GM23338 (cell line): ENCODE measurements at regions not wholly inside any gene's neighbourhood (a gene's known extent, or its start where the extent isn't known, plus 50 kb on each side); places are given as distances from the start of the nearest gene placed in this dataset.

ENCODE experiments used
- ATAC-seq: fragments of 200-7000 bp; cut with Tn5 transposase; 3 replicates; pipeline ENCODE4 v1.9.1; 2020
- DNase-seq: peaks from one replicate; pipeline ENCODE4 v3.0.0-alpha.2; 2015; ENCODE audit warnings: low spot score
- H2AFZ ChIP-seq: fragments of 200-600 bp; sonication (generic); 2 replicates; pipeline ENCODE4 v1.8.0; 2016; ENCODE audit warnings: antibody characterized with exemption, mild to moderate bottlenecking, moderate library complexity
- H3F3A ChIP-seq: fragments of 200-600 bp; sonication (generic); replicated peaks from 2 replicates; pipeline ENCODE4 v1.8.0; 2017; ENCODE audit warnings: antibody characterized with exemption, mixed run types, low read depth
- H3K27ac ChIP-seq: fragments of 200-600 bp; sonication (generic); 2 replicates; pipeline ENCODE4 v1.6.1; 2016; ENCODE audit warnings: low read depth
- H3K27me3 ChIP-seq: fragments of 200-600 bp; sonication (generic); 2 replicates; pipeline ENCODE4 v1.8.0; 2016; ENCODE audit warnings: mild to moderate bottlenecking, mixed run types, moderate library complexity; ENCODE audit not compliant: insufficient read depth
- H3K36me3 ChIP-seq: fragments of 200-600 bp; sonication (generic); 2 replicates; pipeline ENCODE4 v1.8.0; 2016; ENCODE audit warnings: mild to moderate bottlenecking; ENCODE audit not compliant: insufficient read depth
- H3K4me1 ChIP-seq: fragments of 200-600 bp; sonication (generic); 2 replicates; pipeline ENCODE4 v1.8.0; 2016; ENCODE audit warnings: mild to moderate bottlenecking, moderate library complexity; ENCODE audit not compliant: insufficient read depth
- H3K4me2 ChIP-seq: fragments of 200-600 bp; sonication (generic); 2 replicates; pipeline ENCODE4 v1.7.1; 2017; ENCODE audit warnings: mixed run types
- H3K4me3 ChIP-seq: fragments of 200-600 bp; sonication (generic); 2 replicates; pipeline ENCODE4 v1.6.1; 2016; ENCODE audit warnings: mixed run types
- H3K79me2 ChIP-seq: fragments of 200-600 bp; sonication (generic); replicated peaks from 2 replicates; pipeline ENCODE4 v1.8.0; 2017; ENCODE audit warnings: mild to moderate bottlenecking; ENCODE audit not compliant: insufficient read depth
- H3K9me2 ChIP-seq: fragments of 200-600 bp; sonication (generic); 2 replicates; pipeline ENCODE4 v1.8.0; 2017; ENCODE audit not compliant: insufficient read depth
- H4K20me1 ChIP-seq: fragments of 200-600 bp; sonication (generic); replicated peaks from 2 replicates; pipeline ENCODE4 v1.8.0; 2017; ENCODE audit warnings: mild to moderate bottlenecking; ENCODE audit not compliant: insufficient read depth
- H3K27ac Mint-ChIP-seq: 2 replicates; pipeline ENCODE4 v1.8.0; 2020; ENCODE audit warnings: inconsistent platforms, mild to moderate bottlenecking, moderate library complexity, mixed read lengths
- H3K27me3 Mint-ChIP-seq: 3 replicates; pipeline ENCODE4 v1.8.0; 2022; ENCODE audit warnings: low read depth, mild to moderate bottlenecking, moderate library complexity, mixed read lengths, inconsistent platforms; ENCODE audit not compliant: insufficient read depth, poor library complexity
- H3K36me3 Mint-ChIP-seq: 3 replicates; pipeline ENCODE4 v1.8.0; 2021; ENCODE audit warnings: low read depth, mild to moderate bottlenecking, inconsistent platforms, moderate library complexity, mixed read lengths
- H3K4me1 Mint-ChIP-seq: 3 replicates; pipeline ENCODE4 v1.8.0; 2020; ENCODE audit warnings: mild to moderate bottlenecking, inconsistent platforms, mixed read lengths
- H3K4me3 Mint-ChIP-seq: 3 replicates; pipeline ENCODE4 v1.8.0; 2021; ENCODE audit warnings: moderate library complexity, mild to moderate bottlenecking, inconsistent platforms, mixed read lengths
- H3K9me3 Mint-ChIP-seq: 3 replicates; pipeline ENCODE4 v1.8.0; 2020; ENCODE audit warnings: moderate library complexity, mild to moderate bottlenecking, inconsistent platforms, mixed read lengths
- CREB1 ChIP-seq: fragments of 250-450 bp; sonication (Bioruptor Pico); IDR thresholded peaks from 2 replicates; pipeline ENCODE4 v1.5.0; 2020; ENCODE audit warnings: low read depth, mild to moderate bottlenecking, moderate library complexity
- CTCF ChIP-seq, 2 experiments: fragments of 200-600 bp in 1 of 2; sonication (generic) in 1 of 2; conservative IDR thresholded peaks; 2 replicates each; pipeline versions ENCODE4 v1.5.1 to v1.6.1; 2016 to 2017; ENCODE audit warnings: antibody characterized with exemption in 2 of 2, low read depth in 2 of 2, mild to moderate bottlenecking in 2 of 2, moderate library complexity in 1 of 2
- EZH2phosphoT487 ChIP-seq: fragments of 200-600 bp; sonication (generic); IDR thresholded peaks from one replicate; pipeline ENCODE4 v1.8.1; 2018; ENCODE audit warnings: antibody characterized with exemption; ENCODE audit not compliant: unreplicated experiment
- JUNB ChIP-seq: IDR thresholded peaks from one replicate; pipeline ENCODE4 v1.6.1; 2016; ENCODE audit warnings: antibody characterized with exemption; ENCODE audit not compliant: unreplicated experiment
- NANOG ChIP-seq: IDR thresholded peaks from 2 replicates; pipeline ENCODE4 v1.6.1; 2016; ENCODE audit warnings: antibody characterized with exemption, borderline replicate concordance
- REST ChIP-seq: IDR thresholded peaks from one replicate; pipeline ENCODE4 v1.6.1; 2018; ENCODE audit warnings: antibody characterized with exemption; ENCODE audit not compliant: unreplicated experiment
- STAT1 ChIP-seq: IDR thresholded peaks from one replicate; pipeline ENCODE4 v1.6.1; 2016; ENCODE audit warnings: antibody characterized with exemption; ENCODE audit not compliant: unreplicated experiment
- ZNF114 ChIP-seq: fragments of 250-450 bp; sonication (Bioruptor Pico); IDR thresholded peaks from 2 replicates; pipeline ENCODE4 v1.5.0; 2020; ENCODE audit warnings: mild to moderate bottlenecking, moderate library complexity
- ZNF331 ChIP-seq: fragments of 250-450 bp; sonication (Bioruptor Pico); IDR thresholded peaks from 2 replicates; pipeline ENCODE4 v1.5.0; 2020; ENCODE audit warnings: low read depth, mild to moderate bottlenecking, moderate library complexity
- ZNF462 ChIP-seq: fragments of 250-450 bp; sonication (Bioruptor Pico); IDR thresholded peaks from 2 replicates; pipeline ENCODE4 v1.5.0; 2020; ENCODE audit warnings: mild to moderate bottlenecking, moderate library complexity

- TF ChIP-seq REST (no peak), CTCF (conservative IDR thresholded peaks at IDR 0.05; ENCODE audit: low read depth in 2 of 2) (no peak), ZNF331 (CRISPR knock-in tag) (no peak), JUNB (no peak), ZNF114 (CRISPR knock-in tag) (no peak), CREB1 (no peak), EZH2phosphoT487 (no peak)
Observed at GRCh38 chr7:136056651-136057231, 79.6 kb upstream of the MTPN start (continued).

- no peaks in the 10 kb centered on the region for H3F3A ChIP-seq
- Mint-ChIP-seq H3K27ac (no peak overlapping the region), H3K27me3 (no peaks in the 10 kb centered on the region), H3K4me3 (no peak overlapping the region), H3K36me3 (no peaks in the 10 kb centered on the region), H3K4me1 (peaks cover 3% of the 10 kb centered on the region; the same call in 2 of the 3 replicates), H3K9me3 (no peaks in the 10 kb centered on the region)
- no peak overlapping the region for H3K4me2 ChIP-seq
- H3K27me3 ChIP-seq = no peaks in the 10 kb centered on the region
- H3K27ac ChIP-seq = no peak overlapping the region
- H3K9me2 ChIP-seq = 0 out of 2 replicates have a peak, but pooled peaks cover 4% of the 10 kb centered on the region
- no peak for ATAC-seq
- H3K36me3 ChIP-seq = no peaks in the 10 kb centered on the region
- no peaks in the 10 kb centered on the region for H4K20me1 ChIP-seq
- no peak for DNase-seq
- H3K79me2 ChIP-seq = no peaks in the 10 kb centered on the region
- H3K4me1 ChIP-seq = no peaks in the 10 kb centered on the region
- no peak overlapping the region for H2AFZ ChIP-seq
- H3K4me3 ChIP-seq = no peak overlapping the region
- TF ChIP-seq CREB1 (no peak), EZH2phosphoT487 (no peak), ZNF114 (CRISPR knock-in tag) (no peak), ZNF462 (no peak), ZNF331 (CRISPR knock-in tag) (no peak), STAT1 (no peak), NANOG (no peak), CTCF (conservative IDR thresholded peaks at IDR 0.05; ENCODE audit: low read depth in 2 of 2) (no peak), JUNB (no peak)
Observed at GRCh38 chr7:136055266-136055665, 78.1 kb upstream of the MTPN start.
